Hepatocyte (in vitro differentiated cells): ENCODE measurements at regions not wholly inside any gene's neighbourhood (a gene's known extent, or its start where the extent isn't known, plus 50 kb on each side); places are given as distances from the start of the nearest gene placed in this dataset.

Experiments used
- EZH2 ChIP-seq: fragments of 200-600 bp; sonication (generic); IDR thresholded peaks from 2 replicates; pipeline ENCODE4 v1.6.1; 2016; ENCODE audit warnings: antibody characterized with exemption, mild to moderate bottlenecking, borderline replicate concordance
- TF ChIP-seq, protein P1 (sequence below): fragments of 200-600 bp; sonication (generic); IDR thresholded peaks from 2 replicates; pipeline ENCODE4 v1.5.1; 2016; ENCODE audit warnings: antibody characterized with exemption, mild to moderate bottlenecking; ENCODE audit not compliant: poor library complexity

- TF ChIP-seq, protein P1, sequence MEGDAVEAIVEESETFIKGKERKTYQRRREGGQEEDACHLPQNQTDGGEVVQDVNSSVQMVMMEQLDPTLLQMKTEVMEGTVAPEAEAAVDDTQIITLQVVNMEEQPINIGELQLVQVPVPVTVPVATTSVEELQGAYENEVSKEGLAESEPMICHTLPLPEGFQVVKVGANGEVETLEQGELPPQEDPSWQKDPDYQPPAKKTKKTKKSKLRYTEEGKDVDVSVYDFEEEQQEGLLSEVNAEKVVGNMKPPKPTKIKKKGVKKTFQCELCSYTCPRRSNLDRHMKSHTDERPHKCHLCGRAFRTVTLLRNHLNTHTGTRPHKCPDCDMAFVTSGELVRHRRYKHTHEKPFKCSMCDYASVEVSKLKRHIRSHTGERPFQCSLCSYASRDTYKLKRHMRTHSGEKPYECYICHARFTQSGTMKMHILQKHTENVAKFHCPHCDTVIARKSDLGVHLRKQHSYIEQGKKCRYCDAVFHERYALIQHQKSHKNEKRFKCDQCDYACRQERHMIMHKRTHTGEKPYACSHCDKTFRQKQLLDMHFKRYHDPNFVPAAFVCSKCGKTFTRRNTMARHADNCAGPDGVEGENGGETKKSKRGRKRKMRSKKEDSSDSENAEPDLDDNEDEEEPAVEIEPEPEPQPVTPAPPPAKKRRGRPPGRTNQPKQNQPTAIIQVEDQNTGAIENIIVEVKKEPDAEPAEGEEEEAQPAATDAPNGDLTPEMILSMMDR, result no peak
- TF ChIP-seq EZH2, result no peak
Observed at GRCh38 chr18:34591920-34592444, 118.1 kb upstream of the DTNA start.
